Keratinocyte (primary cell): ENCODE measurements at regions not wholly inside any gene's neighbourhood (a gene's known extent, or its start where the extent isn't known, plus 50 kb on each side); places are given as distances from the start of the nearest gene placed in this dataset.

ENCODE experiments used
- DNase-seq: peaks from one replicate; pipeline ENCODE4 v3.0.0-alpha.2; 2011; ENCODE audit warnings: low read depth, missing footprints, low spot score
- FAIRE-seq: peaks from 2 replicates; lab custom pipeline; 2011; peaks lifted over from hg19 to GRCh38; lab: Jason Lieb, UNC
- H2AFZ ChIP-seq: 2 replicates; pipeline ENCODE4 v1.6.0; 2012; ENCODE audit warnings: low read length, control low read depth, inconsistent platforms; ENCODE audit not compliant: control insufficient read depth
- H3K27ac ChIP-seq: 2 replicates; pipeline ENCODE4 v1.5.1; 2011; ENCODE audit warnings: low read length; ENCODE audit not compliant: control insufficient read depth, insufficient read depth
- H3K27me3 ChIP-seq: 3 replicates; pipeline ENCODE4 v1.6.0; 2011; ENCODE audit warnings: low read length; ENCODE audit not compliant: control insufficient read depth, insufficient read depth; ENCODE audit errors: extremely low read depth
- H3K36me3 ChIP-seq, 2 experiments: 2 replicates in 1 of 2; 3 replicates in 1 of 2; pipeline ENCODE4 v1.5.1; 2011; ENCODE audit warnings: low read length in 2 of 2, mild to moderate bottlenecking in 1 of 2; ENCODE audit not compliant: control insufficient read depth in 2 of 2, insufficient read depth in 2 of 2; ENCODE audit errors: extremely low read depth in 1 of 2
- H3K4me1 ChIP-seq: 3 replicates; pipeline ENCODE4 v1.5.1; 2011; ENCODE audit warnings: low read length; ENCODE audit not compliant: control insufficient read depth, insufficient read depth; ENCODE audit errors: extremely low read depth
- H3K4me2 ChIP-seq: 3 replicates; pipeline ENCODE4 v1.6.0; 2011; ENCODE audit warnings: low read depth, low read length; ENCODE audit not compliant: control insufficient read depth, insufficient read depth; ENCODE audit errors: extremely low read depth
- H3K4me3 ChIP-seq, 3 experiments: fragments of 200-600 bp in 1 of 3; sonication (generic) in 1 of 3; 2 replicates in 2 of 3; 3 replicates in 1 of 3; pipeline ENCODE4 v1.5.1; 2011 to 2016; ENCODE audit warnings: low read length in 3 of 3, mild to moderate bottlenecking in 3 of 3, control low read depth in 2 of 3, inconsistent platforms in 1 of 3, low read depth in 1 of 3, mixed read lengths in 1 of 3, mixed run types in 1 of 3, moderate library complexity in 1 of 3; ENCODE audit not compliant: control insufficient read depth in 2 of 3, insufficient read depth in 2 of 3; ENCODE audit errors: extremely low read depth in 1 of 3
- H3K79me2 ChIP-seq: 2 replicates; pipeline ENCODE4 v1.6.0; 2012; ENCODE audit warnings: low read length; ENCODE audit not compliant: control insufficient read depth, insufficient read depth
- H3K9ac ChIP-seq: 3 replicates; pipeline ENCODE4 v1.6.0; 2011; ENCODE audit warnings: low read length; ENCODE audit not compliant: control insufficient read depth, insufficient read depth; ENCODE audit errors: extremely low read depth
- H3K9me1 ChIP-seq: 3 replicates; pipeline ENCODE4 v1.6.0; 2011; ENCODE audit warnings: low read length; ENCODE audit not compliant: control insufficient read depth, insufficient read depth; ENCODE audit errors: extremely low read depth
- H3K9me3 ChIP-seq: 2 replicates; pipeline ENCODE4 v1.5.1; 2012; ENCODE audit warnings: low read depth, low read length; ENCODE audit not compliant: control insufficient read depth
- H4K20me1 ChIP-seq: 3 replicates; pipeline ENCODE4 v1.6.0; 2011; ENCODE audit warnings: low read length; ENCODE audit not compliant: control insufficient read depth, insufficient read depth; ENCODE audit errors: extremely low read depth
- EZH2 ChIP-seq: IDR thresholded peaks from one replicate; pipeline ENCODE4 v1.6.1; 2012; ENCODE audit warnings: inconsistent platforms, mild to moderate bottlenecking, low read length, moderate library complexity
- dilution Hi-C: fragments of 300-500 bp; cut with MboI; formaldehyde crosslinking; loops from one replicate; pipeline ENCODE4 v1.7.0; 2020; ENCODE audit warnings: low sequenced_read_pairs; ENCODE audit not compliant: extremely low pct_ligation_motif_present
- TF ChIP-seq, protein P1 (sequence below), 3 experiments: IDR thresholded peaks in 1 of 3; conservative IDR thresholded peaks in 1 of 3; optimal IDR thresholded peaks in 1 of 3; 2 replicates in 2 of 3; 3 replicates in 1 of 3; pipeline versions ENCODE3 to v1.5.1; 2011; ENCODE audit warnings: low read length in 3 of 3, mild to moderate bottlenecking in 3 of 3, moderate library complexity in 2 of 3, control low read depth in 1 of 3, inconsistent platforms in 1 of 3; ENCODE audit not compliant: insufficient read depth in 2 of 3; ENCODE audit errors: extremely low read depth in 1 of 3

DNA sequence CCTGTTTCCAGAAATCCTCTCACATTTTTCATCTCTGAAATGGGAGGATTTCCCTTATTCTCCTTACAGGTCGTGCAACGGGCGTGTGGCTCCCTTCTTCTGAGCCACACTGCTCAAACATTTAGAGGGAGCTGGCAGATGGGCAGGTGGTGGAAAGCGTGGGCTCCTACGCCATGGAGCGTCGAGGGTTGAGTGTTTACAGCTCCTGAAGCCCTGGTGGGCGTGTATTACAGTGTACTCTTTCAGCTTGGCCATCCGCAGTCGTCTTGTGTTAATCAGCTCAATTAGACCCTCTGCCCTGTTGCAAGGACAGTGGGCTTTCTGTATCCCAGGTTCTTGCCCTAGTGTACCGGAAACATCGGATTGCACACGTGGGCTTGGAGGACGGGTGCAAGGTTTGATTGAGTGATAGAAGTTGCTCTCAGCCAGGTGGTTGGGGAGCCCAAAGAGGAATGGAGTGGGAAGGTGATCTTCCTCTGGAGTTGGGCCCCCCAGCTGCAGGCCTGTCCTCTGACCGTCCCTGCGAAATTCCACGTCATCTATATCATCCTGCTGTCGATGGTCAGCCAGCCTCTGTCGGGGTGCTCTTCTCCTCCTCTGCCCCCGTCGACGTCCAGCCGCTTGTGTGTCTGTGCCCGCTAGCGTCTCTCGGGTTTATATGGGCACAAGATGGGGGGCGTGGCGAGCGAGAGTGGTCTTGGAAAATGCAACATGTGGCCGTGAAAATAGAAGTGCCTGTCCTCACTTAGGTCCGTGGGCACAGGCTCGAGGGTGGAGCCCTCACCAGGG lies 120.3 kb upstream of the DSEL start:
- no peak overlapping the region for H2AFZ ChIP-seq
- no peaks in the 10 kb centered on the region for H3K4me1 ChIP-seq
- no peak overlapping the region for H3K4me3 ChIP-seq
- no peak for FAIRE-seq
- H3K9me1 ChIP-seq: no peaks in the 10 kb centered on the region
- no peaks in the 10 kb centered on the region for H3K36me3 ChIP-seq
- no peak overlapping the region for H3K27ac ChIP-seq
- dilution Hi-C loops: no loop called here
- no peaks in the 10 kb centered on the region for H3K9me3 ChIP-seq
- H3K27me3 ChIP-seq: no peaks in the 10 kb centered on the region
- H3K79me2 ChIP-seq: no peaks in the 10 kb centered on the region
- DNase-seq: no peak
- no peaks in the 10 kb centered on the region for H4K20me1 ChIP-seq
- no peak overlapping the region for H3K4me2 ChIP-seq
- H3K9ac ChIP-seq: no peak overlapping the region
- TF ChIP-seq, protein P1, sequence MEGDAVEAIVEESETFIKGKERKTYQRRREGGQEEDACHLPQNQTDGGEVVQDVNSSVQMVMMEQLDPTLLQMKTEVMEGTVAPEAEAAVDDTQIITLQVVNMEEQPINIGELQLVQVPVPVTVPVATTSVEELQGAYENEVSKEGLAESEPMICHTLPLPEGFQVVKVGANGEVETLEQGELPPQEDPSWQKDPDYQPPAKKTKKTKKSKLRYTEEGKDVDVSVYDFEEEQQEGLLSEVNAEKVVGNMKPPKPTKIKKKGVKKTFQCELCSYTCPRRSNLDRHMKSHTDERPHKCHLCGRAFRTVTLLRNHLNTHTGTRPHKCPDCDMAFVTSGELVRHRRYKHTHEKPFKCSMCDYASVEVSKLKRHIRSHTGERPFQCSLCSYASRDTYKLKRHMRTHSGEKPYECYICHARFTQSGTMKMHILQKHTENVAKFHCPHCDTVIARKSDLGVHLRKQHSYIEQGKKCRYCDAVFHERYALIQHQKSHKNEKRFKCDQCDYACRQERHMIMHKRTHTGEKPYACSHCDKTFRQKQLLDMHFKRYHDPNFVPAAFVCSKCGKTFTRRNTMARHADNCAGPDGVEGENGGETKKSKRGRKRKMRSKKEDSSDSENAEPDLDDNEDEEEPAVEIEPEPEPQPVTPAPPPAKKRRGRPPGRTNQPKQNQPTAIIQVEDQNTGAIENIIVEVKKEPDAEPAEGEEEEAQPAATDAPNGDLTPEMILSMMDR (optimal IDR thresholded peaks at IDR 0.05 in 1 of 3, IDR thresholded peaks at IDR 0.05 in 1 of 3, conservative IDR thresholded peaks at IDR 0.05 in 1 of 3; ENCODE audit: extremely low read depth in 1 of 3, insufficient read depth in 2 of 3, low read length in 3 of 3): no peak
- no peak for TF ChIP-seq EZH2

DNA sequence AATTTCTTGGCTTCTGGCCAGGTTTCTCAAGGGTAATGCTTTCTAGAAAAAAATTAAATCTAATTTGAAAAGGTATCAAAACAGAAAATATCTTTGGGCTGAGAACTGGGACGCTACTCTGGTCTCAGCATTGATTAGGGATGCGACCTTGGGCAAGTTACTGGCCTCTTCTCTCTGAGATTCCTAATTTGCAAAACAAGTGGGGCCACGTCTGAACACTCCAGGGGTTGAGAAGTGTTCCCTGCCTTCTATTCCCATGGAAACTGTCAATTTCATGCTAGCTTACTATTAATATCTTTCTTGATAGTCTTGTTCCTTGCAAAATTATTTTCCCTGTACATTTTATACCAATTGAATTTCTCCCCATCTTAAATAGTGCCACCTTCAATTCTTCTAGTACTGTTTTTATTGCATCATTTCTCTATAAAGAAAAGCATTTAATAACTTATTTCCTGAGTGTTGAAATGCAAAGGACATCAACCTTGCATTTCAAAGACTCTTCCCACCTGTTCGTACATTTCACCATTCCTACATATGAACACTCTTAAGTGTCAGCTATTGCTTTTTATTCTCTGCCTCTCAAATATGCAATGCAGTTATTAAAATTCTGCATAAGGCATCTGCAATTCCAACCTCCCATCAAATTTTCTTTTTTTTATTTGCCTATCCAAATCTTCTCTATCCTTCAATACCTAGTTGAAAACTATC lies 118.3 kb upstream of the DSEL start:
- Histone ChIP-seq H3K9ac (no peak overlapping the region), H3K4me1 (no peaks in the 10 kb centered on the region), H3K79me2 (no peaks in the 10 kb centered on the region), H3K27ac (no peak overlapping the region), H3K4me2 (no peak overlapping the region), H3K27me3 (no peaks in the 10 kb centered on the region), H3K9me3 (no peaks in the 10 kb centered on the region), H2AFZ (no peak overlapping the region), H4K20me1 (no peaks in the 10 kb centered on the region), H3K36me3 (no peaks in the 10 kb centered on the region), H3K4me3 (no peak overlapping the region), H3K9me1 (no peaks in the 10 kb centered on the region)
- dilution Hi-C loops: no loop called here
- FAIRE-seq (no peak), DNase-seq (no peak)
- TF ChIP-seq, protein P1 (optimal IDR thresholded peaks at IDR 0.05 in 1 of 3, IDR thresholded peaks at IDR 0.05 in 1 of 3, conservative IDR thresholded peaks at IDR 0.05 in 1 of 3; ENCODE audit: extremely low read depth in 1 of 3, insufficient read depth in 2 of 3, low read length in 3 of 3): no peak
- no peak for TF ChIP-seq EZH2
